ENCODE measurements at regions not wholly inside any gene's neighbourhood (a gene's known extent, or its start where the extent isn't known, plus 50 kb on each side); places are given as distances from the start of the nearest gene placed in this dataset.

DNA sequence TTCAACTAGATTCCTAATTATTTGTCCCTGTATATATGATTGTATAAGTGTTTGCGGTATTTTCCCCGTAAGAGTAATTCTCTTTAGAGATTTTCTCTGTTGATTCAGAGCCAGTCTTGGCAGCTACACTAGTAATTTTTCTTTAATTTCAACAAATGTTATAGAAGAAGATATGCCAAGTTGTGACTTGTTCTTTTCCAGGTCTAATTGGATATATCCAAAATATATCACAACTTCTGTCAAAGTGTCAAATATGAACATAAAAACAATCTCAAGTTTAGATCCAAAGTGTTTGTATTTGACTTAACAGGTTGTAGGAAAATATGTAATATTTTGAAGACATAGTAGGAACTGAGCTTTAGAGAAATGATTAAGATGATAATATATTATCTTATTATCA is 733.9 kb upstream of the SLITRK5 start:
- ATAC-seq: no peak

GRCh38 chr13:86945584-86945983 is 725.6 kb upstream of the SLITRK5 start:
- ATAC-seq: no peak
- Histone ChIP-seq H3K9me3 (no peaks in the 10 kb centered on the region), H3K27me3 (no peaks in the 10 kb centered on the region), H3K27ac (no peak overlapping the region), H3K36me3 (no peaks in the 10 kb centered on the region), H3K4me3 (no peak overlapping the region), H3K4me1 (no peaks in the 10 kb centered on the region)
- intact Hi-C loops (cut with DNase I; ENCODE audit: low total_unique reads) (no loop called here), in situ Hi-C loops (cut with MboI; ENCODE audit: low sequenced_read_pairs in 4 of 4) (no loop called here)
- TF ChIP-seq POLR2A (IDR thresholded peaks at IDR 0.05) (no peak), CTCF (IDR thresholded peaks at IDR 0.05 in 4 of 5, conservative IDR thresholded peaks at IDR 0.05 in 1 of 5) (no peak)
- DNase-seq: no peak

More for the DNA sequence above, 733.9 kb upstream of the SLITRK5 start:
- Histone ChIP-seq H3K4me1 (no peaks in the 10 kb centered on the region), H3K27ac (no peak overlapping the region), H3K4me3 (no peak overlapping the region), H3K36me3 (no peaks in the 10 kb centered on the region), H3K9me3 (no peaks in the 10 kb centered on the region), H3K27me3 (no peaks in the 10 kb centered on the region)
- TF ChIP-seq POLR2A (IDR thresholded peaks at IDR 0.05): no peak
- TF ChIP-seq CTCF (IDR thresholded peaks at IDR 0.05 in 4 of 5, conservative IDR thresholded peaks at IDR 0.05 in 1 of 5): no peak
- in situ Hi-C loops (cut with MboI; ENCODE audit: low sequenced_read_pairs in 4 of 4): no loop called here
- no peak for DNase-seq
- intact Hi-C loops (cut with DNase I; ENCODE audit: low total_unique reads): no loop called here

GRCh38 chr13:86946734-86947133 is 724.4 kb upstream of the SLITRK5 start:
- TF ChIP-seq POLR2A (IDR thresholded peaks at IDR 0.05) (no peak), CTCF (IDR thresholded peaks at IDR 0.05 in 4 of 5, conservative IDR thresholded peaks at IDR 0.05 in 1 of 5) (no peak)
- Histone ChIP-seq H3K27me3 (no peaks in the 10 kb centered on the region), H3K9me3 (no peaks in the 10 kb centered on the region), H3K4me1 (no peaks in the 10 kb centered on the region), H3K36me3 (no peaks in the 10 kb centered on the region), H3K4me3 (no peak overlapping the region), H3K27ac (no peak overlapping the region)
- DNase-seq (no peak), ATAC-seq (no peak)
- intact Hi-C loops (cut with DNase I; ENCODE audit: low total_unique reads) (no loop called here), in situ Hi-C loops (cut with MboI; ENCODE audit: low sequenced_read_pairs in 4 of 4) (no loop called here)

DNA sequence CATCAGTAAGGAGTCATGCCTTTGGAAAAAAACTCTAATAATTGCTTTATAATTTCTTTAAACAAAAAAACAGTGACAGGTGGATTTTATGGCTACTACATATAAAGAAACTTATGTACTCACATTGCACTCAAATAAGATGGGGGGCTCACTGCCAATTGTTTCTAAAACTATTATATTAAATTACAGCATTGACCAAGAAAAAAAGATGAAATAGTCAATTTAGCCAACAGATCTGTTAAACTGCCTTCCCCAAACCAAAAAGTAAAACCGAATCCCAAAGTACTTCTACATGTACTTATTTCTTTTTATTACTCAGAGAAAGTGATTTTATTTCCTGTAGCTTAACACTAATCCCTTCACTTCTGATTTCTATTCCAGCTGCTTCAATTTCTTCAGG is 716.8 kb upstream of the SLITRK5 start:
- H3K27me3 ChIP-seq: no peaks in the 10 kb centered on the region
- ATAC-seq (no peak), DNase-seq (no peak)

More for the DNA sequence above, 716.8 kb upstream of the SLITRK5 start:
- Histone ChIP-seq H3K27ac (no peak overlapping the region), H3K9me3 (no peaks in the 10 kb centered on the region), H3K36me3 (no peaks in the 10 kb centered on the region), H3K4me3 (no peak overlapping the region), H3K4me1 (no peaks in the 10 kb centered on the region)
- in situ Hi-C loops (cut with MboI; ENCODE audit: low sequenced_read_pairs in 4 of 4) (no loop called here), intact Hi-C loops (cut with DNase I; ENCODE audit: low total_unique reads) (no loop called here)
- no peak for TF ChIP-seq POLR2A (IDR thresholded peaks at IDR 0.05)
- no peak for TF ChIP-seq CTCF (IDR thresholded peaks at IDR 0.05 in 4 of 5, conservative IDR thresholded peaks at IDR 0.05 in 1 of 5)

Data from gastrocnemius medialis (tissue), 4 donors.